ENCODE measurements at regions not wholly inside any gene's neighbourhood (a gene's known extent, or its start where the extent isn't known, plus 50 kb on each side); places are given as distances from the start of the nearest gene placed in this dataset.

DNA sequence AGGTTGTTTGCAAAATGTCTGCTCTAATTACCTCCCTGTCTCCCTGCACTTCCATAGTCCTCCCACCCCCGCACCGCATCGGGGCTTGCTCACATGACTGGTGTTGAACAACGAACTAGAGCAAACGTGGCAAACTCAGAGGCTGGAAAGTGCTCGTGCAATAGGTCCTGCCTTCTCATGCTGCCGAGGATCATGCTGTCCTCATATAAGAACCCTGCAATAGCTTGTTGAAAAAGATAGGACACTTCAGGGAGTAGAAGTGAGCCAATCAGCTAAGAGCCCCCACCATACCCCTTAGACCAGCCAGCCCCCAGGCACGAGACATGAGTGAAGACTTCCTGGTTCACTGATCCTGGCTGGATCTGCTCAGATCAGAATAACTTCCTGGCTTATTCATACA is 219.2 kb downstream of the C6orf118 start:
- TF ChIP-seq, protein P1, sequence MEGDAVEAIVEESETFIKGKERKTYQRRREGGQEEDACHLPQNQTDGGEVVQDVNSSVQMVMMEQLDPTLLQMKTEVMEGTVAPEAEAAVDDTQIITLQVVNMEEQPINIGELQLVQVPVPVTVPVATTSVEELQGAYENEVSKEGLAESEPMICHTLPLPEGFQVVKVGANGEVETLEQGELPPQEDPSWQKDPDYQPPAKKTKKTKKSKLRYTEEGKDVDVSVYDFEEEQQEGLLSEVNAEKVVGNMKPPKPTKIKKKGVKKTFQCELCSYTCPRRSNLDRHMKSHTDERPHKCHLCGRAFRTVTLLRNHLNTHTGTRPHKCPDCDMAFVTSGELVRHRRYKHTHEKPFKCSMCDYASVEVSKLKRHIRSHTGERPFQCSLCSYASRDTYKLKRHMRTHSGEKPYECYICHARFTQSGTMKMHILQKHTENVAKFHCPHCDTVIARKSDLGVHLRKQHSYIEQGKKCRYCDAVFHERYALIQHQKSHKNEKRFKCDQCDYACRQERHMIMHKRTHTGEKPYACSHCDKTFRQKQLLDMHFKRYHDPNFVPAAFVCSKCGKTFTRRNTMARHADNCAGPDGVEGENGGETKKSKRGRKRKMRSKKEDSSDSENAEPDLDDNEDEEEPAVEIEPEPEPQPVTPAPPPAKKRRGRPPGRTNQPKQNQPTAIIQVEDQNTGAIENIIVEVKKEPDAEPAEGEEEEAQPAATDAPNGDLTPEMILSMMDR (IDR thresholded peaks at IDR 0.05) = no peak
- TF ChIP-seq EP300 (IDR thresholded peaks at IDR 0.05; ENCODE audit: low read depth) = no peak
- no peak for TF ChIP-seq POLR2A (IDR thresholded peaks at IDR 0.05)
